ENCODE measurements at regions not wholly inside any gene's neighbourhood (a gene's known extent, or its start where the extent isn't known, plus 50 kb on each side); places are given as distances from the start of the nearest gene placed in this dataset.
A peak's percentile ranks its signal among the peaks of the same experiment; 100 is the strongest.
"Not testable (repeated sequence)": the region's sequence is repeated elsewhere in the genome, so short reads cannot be mapped to it uniquely, and the experiment has no call there.

DNA sequence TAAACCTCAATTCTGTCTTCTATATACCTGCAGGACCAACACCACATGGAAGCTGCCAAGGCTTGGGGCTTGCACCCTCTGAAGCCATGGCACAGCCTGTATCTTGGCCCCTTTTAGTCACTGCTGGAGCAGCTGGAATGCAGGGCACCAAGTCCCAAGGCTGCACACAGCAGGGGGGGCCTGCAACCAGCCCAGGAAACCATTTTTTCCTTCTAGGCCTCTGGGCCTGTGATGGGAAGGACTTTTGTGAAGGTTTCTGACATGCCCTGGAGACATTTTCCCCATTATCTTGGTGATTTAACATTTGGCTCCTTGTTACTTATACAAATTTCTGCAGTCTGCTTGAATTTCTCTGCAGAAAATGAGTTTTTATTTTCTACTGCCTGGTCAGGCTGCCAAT is 123.2 kb upstream of the PCGF5 start:
- H3K27ac ChIP-seq (ENCODE audit: low read depth, low read length), result no peak overlapping the region
- H3K4me1 ChIP-seq (ENCODE audit: control insufficient read depth, low read depth, low read length), result no peaks in the 10 kb centered on the region
- no peak overlapping the region for H3K9ac ChIP-seq (ENCODE audit: low read length)
- no peak overlapping the region for H3K18ac ChIP-seq (ENCODE audit: low read length)
- no peak overlapping the region for H3K23ac ChIP-seq (ENCODE audit: low read length)
- H3K79me2 ChIP-seq (ENCODE audit: control insufficient read depth, insufficient read depth, low read length), result no peaks in the 10 kb centered on the region
- no peak overlapping the region for H4K8ac ChIP-seq (ENCODE audit: low read depth, low read length)
- no peaks in the 10 kb centered on the region for H3K79me1 ChIP-seq (ENCODE audit: low read length)
- no peak overlapping the region for H4K5ac ChIP-seq (ENCODE audit: low read length)
- H3K27me3 ChIP-seq (ENCODE audit: insufficient read depth, low read length, poor library complexity), result no peaks in the 10 kb centered on the region
- H3K56ac ChIP-seq (ENCODE audit: low read length), result no peak overlapping the region
- DNase-seq, result no peak
- no peak overlapping the region for H3K4ac ChIP-seq (ENCODE audit: low read depth, low read length)
- no peak overlapping the region for H2BK120ac ChIP-seq (ENCODE audit: low read depth, low read length)
- H2AK5ac ChIP-seq (ENCODE audit: low read length), result no peak overlapping the region
- H3K36me3 ChIP-seq (ENCODE audit: control insufficient read depth, insufficient read depth, low read length), result no peaks in the 10 kb centered on the region
- H2BK5ac ChIP-seq (ENCODE audit: low read length), result no peak overlapping the region
- H3K4me2 ChIP-seq (ENCODE audit: low read length), result no peak overlapping the region
- H3K4me3 ChIP-seq (ENCODE audit: low read length), result no peak overlapping the region
- no peak overlapping the region for H2BK15ac ChIP-seq (replicated peaks; ENCODE audit: low read depth)

DNA sequence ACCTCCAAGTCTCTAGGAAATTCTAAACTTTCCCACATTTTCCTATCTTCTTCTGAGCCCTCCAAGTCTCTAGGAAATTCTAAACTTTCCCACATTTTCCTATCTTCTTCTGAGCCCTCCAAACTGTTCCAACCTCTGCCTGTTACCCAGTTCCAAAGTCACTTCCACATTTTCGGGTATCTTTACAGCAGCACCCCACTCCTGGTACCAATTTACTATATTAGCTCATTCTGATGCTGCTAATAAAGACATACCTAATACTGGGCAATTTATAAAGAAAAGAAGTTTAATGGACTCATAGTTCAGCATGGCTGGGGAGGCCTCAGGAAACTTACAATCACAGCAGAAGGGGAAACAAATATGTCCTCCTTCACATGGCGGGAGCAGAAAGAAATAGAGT is 122.4 kb upstream of the PCGF5 start:
- H3K18ac ChIP-seq (ENCODE audit: low read length); H3K79me1 ChIP-seq (ENCODE audit: low read length); H3K4ac ChIP-seq (ENCODE audit: low read depth, low read length); H3K27ac ChIP-seq (ENCODE audit: low read depth, low read length); DNase-seq; H3K27me3 ChIP-seq (ENCODE audit: insufficient read depth, low read length, poor library complexity); H3K4me2 ChIP-seq (ENCODE audit: low read length); H2BK5ac ChIP-seq (ENCODE audit: low read length); H3K23ac ChIP-seq (ENCODE audit: low read length); H2AK5ac ChIP-seq (ENCODE audit: low read length); H2BK120ac ChIP-seq (ENCODE audit: low read depth, low read length); H4K5ac ChIP-seq (ENCODE audit: low read length); H3K56ac ChIP-seq (ENCODE audit: low read length); H4K8ac ChIP-seq (ENCODE audit: low read depth, low read length); H3K4me3 ChIP-seq (ENCODE audit: low read length); H3K9ac ChIP-seq (ENCODE audit: low read length); H3K4me1 ChIP-seq (ENCODE audit: control insufficient read depth, low read depth, low read length); H2BK15ac ChIP-seq (replicated peaks; ENCODE audit: low read depth); H3K79me2 ChIP-seq (ENCODE audit: control insufficient read depth, insufficient read depth, low read length); H3K36me3 ChIP-seq (ENCODE audit: control insufficient read depth, insufficient read depth, low read length): not testable (repeated sequence)
- no CpG with 5 or more reads among the region's 2 CpGs for WGBS (ENCODE audit: extremely low coverage, insufficient coverage, low lambda C conversion rate)

DNA sequence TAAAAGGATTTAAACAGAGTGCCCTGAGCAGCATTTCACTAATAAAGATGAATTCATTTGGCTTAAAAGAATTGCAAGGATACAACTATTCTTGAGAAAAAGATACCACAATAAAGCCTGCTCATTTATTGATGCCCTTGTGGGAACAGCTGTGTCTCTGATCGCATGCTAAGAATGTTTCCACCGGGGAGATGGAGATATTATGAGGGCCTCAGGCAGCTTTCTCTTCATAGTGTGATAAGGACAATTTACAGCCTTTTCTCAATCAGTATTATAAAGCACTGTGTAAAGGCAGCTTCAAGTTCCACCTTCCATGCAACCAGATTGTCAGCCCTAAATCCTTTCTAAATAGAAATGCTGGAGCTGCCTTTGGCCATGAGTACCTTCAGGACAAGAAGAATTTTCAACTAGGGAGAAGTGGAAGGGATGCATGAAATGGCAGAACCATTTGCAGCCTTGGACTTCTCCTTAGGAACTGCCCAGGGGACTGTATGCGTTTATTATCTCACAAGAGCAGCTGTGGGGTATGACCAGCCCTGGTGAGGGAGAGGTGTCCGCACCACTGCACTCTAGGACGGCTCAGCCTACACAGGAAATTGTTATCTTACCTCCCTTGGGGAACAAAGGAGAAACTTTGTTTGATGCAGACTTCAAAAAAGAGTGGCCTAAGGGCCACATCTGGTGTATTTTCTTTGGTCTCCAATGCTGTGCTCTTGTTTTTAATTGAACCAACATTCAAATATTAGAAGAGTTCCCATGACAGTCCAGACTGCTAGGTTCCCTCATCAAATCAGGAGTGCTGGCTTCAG is 116.9 kb upstream of the PCGF5 start:
- no peaks in the 10 kb centered on the region for H3K4me1 ChIP-seq (ENCODE audit: control insufficient read depth, low read depth, low read length)
- no peak overlapping the region for H3K9ac ChIP-seq (ENCODE audit: low read length)
- no peaks in the 10 kb centered on the region for H3K79me2 ChIP-seq (ENCODE audit: control insufficient read depth, insufficient read depth, low read length)
- H4K5ac ChIP-seq (ENCODE audit: low read length), result no peak overlapping the region
- H3K23ac ChIP-seq (ENCODE audit: low read length), result no peak overlapping the region
- no peak overlapping the region for H3K56ac ChIP-seq (ENCODE audit: low read length)
- H2BK5ac ChIP-seq (ENCODE audit: low read length), result no peak overlapping the region
- no peak overlapping the region for H2BK15ac ChIP-seq (replicated peaks; ENCODE audit: low read depth)
- H3K4me3 ChIP-seq (ENCODE audit: low read length), result no peak overlapping the region
- no peak overlapping the region for H4K8ac ChIP-seq (ENCODE audit: low read depth, low read length)
- H3K27ac ChIP-seq (ENCODE audit: low read depth, low read length), result no peak overlapping the region
- H2BK120ac ChIP-seq (ENCODE audit: low read depth, low read length), result no peak overlapping the region
- H3K27me3 ChIP-seq (ENCODE audit: insufficient read depth, low read length, poor library complexity), result no peaks in the 10 kb centered on the region
- peak; percentile 58 for DNase-seq
- no CpG with 5 or more reads among the region's 5 CpGs for WGBS (ENCODE audit: extremely low coverage, insufficient coverage, low lambda C conversion rate)
- H3K79me1 ChIP-seq (ENCODE audit: low read length), result no peaks in the 10 kb centered on the region
- H3K18ac ChIP-seq (ENCODE audit: low read length), result no peak overlapping the region
- no peaks in the 10 kb centered on the region for H3K36me3 ChIP-seq (ENCODE audit: control insufficient read depth, insufficient read depth, low read length)
- no peak overlapping the region for H3K4me2 ChIP-seq (ENCODE audit: low read length)
- no peak overlapping the region for H2AK5ac ChIP-seq (ENCODE audit: low read length)
- H3K4ac ChIP-seq (ENCODE audit: low read depth, low read length), result no peak overlapping the region

DNA sequence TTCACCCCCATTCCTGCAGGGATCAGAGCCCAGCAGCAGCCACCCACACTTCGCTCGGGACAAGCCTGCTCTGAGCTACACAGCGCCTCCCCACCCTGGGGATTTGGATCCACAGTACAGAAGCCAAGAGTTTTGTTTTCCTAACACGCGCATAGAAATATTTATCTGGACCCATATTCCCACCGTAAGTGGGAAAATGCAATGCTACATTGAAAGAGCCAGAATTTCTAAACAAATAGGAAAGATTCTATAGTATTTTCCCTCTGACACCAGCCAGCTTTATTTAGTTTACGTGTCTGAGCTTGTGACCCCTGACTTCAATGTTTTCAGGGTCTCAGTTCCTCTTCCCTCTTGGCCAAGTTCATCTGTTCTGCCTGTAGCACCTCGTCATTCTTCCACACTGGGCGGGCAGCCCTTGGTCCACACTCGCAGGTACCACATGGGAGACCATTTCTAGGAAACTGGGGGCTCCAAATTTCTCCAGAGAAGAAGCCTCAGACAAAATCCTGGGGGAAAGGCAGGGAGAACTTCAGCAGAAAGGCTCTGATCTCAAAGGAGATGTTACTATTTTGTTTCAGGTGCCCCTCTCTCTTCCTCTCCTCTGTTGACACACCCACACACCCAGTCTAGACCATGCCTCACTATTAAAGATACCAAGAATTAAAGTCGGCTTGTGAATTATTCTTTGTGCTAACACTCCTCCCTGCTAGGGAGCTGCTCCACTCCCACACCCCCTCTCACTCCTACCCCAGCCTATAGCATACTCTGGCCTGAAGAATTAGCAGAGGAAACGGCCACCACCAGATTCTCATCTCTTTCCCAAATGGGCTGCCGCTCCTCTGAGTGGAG is 116.0 kb upstream of the PCGF5 start:
- H2BK5ac ChIP-seq (ENCODE audit: low read length), result no peak overlapping the region
- no peak overlapping the region for H3K23ac ChIP-seq (ENCODE audit: low read length)
- no peak overlapping the region for H3K4ac ChIP-seq (ENCODE audit: low read depth, low read length)
- H2BK120ac ChIP-seq (ENCODE audit: low read depth, low read length), result no peak overlapping the region
- H3K4me2 ChIP-seq (ENCODE audit: low read length), result no peak overlapping the region
- H3K56ac ChIP-seq (ENCODE audit: low read length), result no peak overlapping the region
- no peaks in the 10 kb centered on the region for H3K27me3 ChIP-seq (ENCODE audit: insufficient read depth, low read length, poor library complexity)
- no peak overlapping the region for H3K27ac ChIP-seq (ENCODE audit: low read depth, low read length)
- no peak overlapping the region for H2AK5ac ChIP-seq (ENCODE audit: low read length)
- no peak overlapping the region for H3K9ac ChIP-seq (ENCODE audit: low read length)
- no peak overlapping the region for H4K8ac ChIP-seq (ENCODE audit: low read depth, low read length)
- no peak overlapping the region for H2BK15ac ChIP-seq (replicated peaks; ENCODE audit: low read depth)
- no peaks in the 10 kb centered on the region for H3K4me1 ChIP-seq (ENCODE audit: control insufficient read depth, low read depth, low read length)
- no peak overlapping the region for H4K5ac ChIP-seq (ENCODE audit: low read length)
- no peak overlapping the region for H3K4me3 ChIP-seq (ENCODE audit: low read length)
- DNase-seq, result no peak
- H3K79me1 ChIP-seq (ENCODE audit: low read length), result no peaks in the 10 kb centered on the region
- no CpG with 5 or more reads among the region's 13 CpGs for WGBS (ENCODE audit: extremely low coverage, insufficient coverage, low lambda C conversion rate)
- no peaks in the 10 kb centered on the region for H3K36me3 ChIP-seq (ENCODE audit: control insufficient read depth, insufficient read depth, low read length)
- H3K18ac ChIP-seq (ENCODE audit: low read length), result no peak overlapping the region
- H3K79me2 ChIP-seq (ENCODE audit: control insufficient read depth, insufficient read depth, low read length), result no peaks in the 10 kb centered on the region

DNA sequence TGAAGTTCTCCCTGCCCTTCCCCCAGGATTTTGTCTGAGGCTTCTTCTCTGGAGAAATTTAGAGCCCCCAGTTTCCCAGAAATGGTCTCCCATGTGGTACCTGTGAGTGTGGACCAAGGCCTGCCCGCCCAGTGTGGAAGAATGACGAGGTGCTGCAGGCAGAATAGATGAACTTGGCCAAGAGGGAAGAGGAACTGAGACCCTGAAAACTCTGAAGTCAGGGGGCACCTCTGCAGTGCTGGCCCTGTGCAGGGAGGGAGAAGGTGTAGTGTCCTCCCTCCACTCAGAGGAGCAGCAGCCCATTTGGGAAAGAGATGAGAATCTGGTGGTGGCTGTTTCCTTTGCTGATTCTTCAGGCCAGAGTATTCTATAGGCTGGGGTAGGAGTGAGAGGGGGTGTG is 115.2 kb upstream of the PCGF5 start:
- no peak overlapping the region for H3K56ac ChIP-seq (ENCODE audit: low read length)
- no peak overlapping the region for H3K4me2 ChIP-seq (ENCODE audit: low read length)
- H4K5ac ChIP-seq (ENCODE audit: low read length), result no peak overlapping the region
- H3K18ac ChIP-seq (ENCODE audit: low read length), result no peak overlapping the region
- H3K79me2 ChIP-seq (ENCODE audit: control insufficient read depth, insufficient read depth, low read length), result no peaks in the 10 kb centered on the region
- H3K27me3 ChIP-seq (ENCODE audit: insufficient read depth, low read length, poor library complexity), result no peaks in the 10 kb centered on the region
- no CpG with 5 or more reads among the region's 2 CpGs for WGBS (ENCODE audit: extremely low coverage, insufficient coverage, low lambda C conversion rate)
- no peak overlapping the region for H3K9ac ChIP-seq (ENCODE audit: low read length)
- no peaks in the 10 kb centered on the region for H3K4me1 ChIP-seq (ENCODE audit: control insufficient read depth, low read depth, low read length)
- no peak overlapping the region for H2BK5ac ChIP-seq (ENCODE audit: low read length)
- H3K79me1 ChIP-seq (ENCODE audit: low read length), result no peaks in the 10 kb centered on the region
- no peak overlapping the region for H2AK5ac ChIP-seq (ENCODE audit: low read length)
- no peak overlapping the region for H3K4ac ChIP-seq (ENCODE audit: low read depth, low read length)
- no peak overlapping the region for H3K23ac ChIP-seq (ENCODE audit: low read length)
- H3K4me3 ChIP-seq (ENCODE audit: low read length), result no peak overlapping the region
- no peak overlapping the region for H2BK120ac ChIP-seq (ENCODE audit: low read depth, low read length)
- no peak overlapping the region for H4K8ac ChIP-seq (ENCODE audit: low read depth, low read length)
- no peak for DNase-seq
- H3K36me3 ChIP-seq (ENCODE audit: control insufficient read depth, insufficient read depth, low read length), result no peaks in the 10 kb centered on the region
- no peak overlapping the region for H3K27ac ChIP-seq (ENCODE audit: low read depth, low read length)
- H2BK15ac ChIP-seq (replicated peaks; ENCODE audit: low read depth), result no peak overlapping the region

Measured in mesendoderm (in vitro differentiated cells).